IPS-NIHi7 (cell line): ENCODE measurements at regions not wholly inside any gene's neighbourhood (a gene's known extent, or its start where the extent isn't known, plus 50 kb on each side); places are given as distances from the start of the nearest gene placed in this dataset.

Source experiments
- DNase-seq: peaks from one replicate; pipeline ENCODE4 v3.0.0; 2012; ENCODE audit warnings: mixed read lengths; ENCODE audit errors: extremely low spot score

- DNase-seq, result no peak
Observed at GRCh38 chr17:51548125-51548524, 287.8 kb downstream of the UTP18 start.

GRCh38 chr17:51555153-51555552 lies 294.8 kb downstream of the UTP18 start:
- no peak for DNase-seq

- no peak for DNase-seq
Observed at GRCh38 chr17:51559778-51560177, 299.4 kb downstream of the UTP18 start.

GRCh38 chr17:51560398-51560797 lies 300.1 kb downstream of the UTP18 start:
- no peak for DNase-seq

- DNase-seq, result no peak
Observed at GRCh38 chr17:51563961-51564360, 303.6 kb downstream of the UTP18 start.

GRCh38 chr17:51572115-51572514 lies 311.8 kb downstream of the UTP18 start:
- DNase-seq, result no peak
